GM23338 (cell line): ENCODE measurements at regions not wholly inside any gene's neighbourhood (a gene's known extent, or its start where the extent isn't known, plus 50 kb on each side); places are given as distances from the start of the nearest gene placed in this dataset.

ENCODE experiments used
- ATAC-seq: fragments of 200-7000 bp; cut with Tn5 transposase; 3 replicates; pipeline ENCODE4 v1.9.1; 2020
- DNase-seq: peaks from one replicate; pipeline ENCODE4 v3.0.0-alpha.2; 2015; ENCODE audit warnings: low spot score
- H2AFZ ChIP-seq: fragments of 200-600 bp; sonication (generic); 2 replicates; pipeline ENCODE4 v1.8.0; 2016; ENCODE audit warnings: antibody characterized with exemption, mild to moderate bottlenecking, moderate library complexity
- H3F3A ChIP-seq: fragments of 200-600 bp; sonication (generic); replicated peaks from 2 replicates; pipeline ENCODE4 v1.8.0; 2017; ENCODE audit warnings: antibody characterized with exemption, mixed run types, low read depth
- H3K27ac ChIP-seq: fragments of 200-600 bp; sonication (generic); 2 replicates; pipeline ENCODE4 v1.6.1; 2016; ENCODE audit warnings: low read depth
- H3K27me3 ChIP-seq: fragments of 200-600 bp; sonication (generic); 2 replicates; pipeline ENCODE4 v1.8.0; 2016; ENCODE audit warnings: mild to moderate bottlenecking, mixed run types, moderate library complexity; ENCODE audit not compliant: insufficient read depth
- H3K36me3 ChIP-seq: fragments of 200-600 bp; sonication (generic); 2 replicates; pipeline ENCODE4 v1.8.0; 2016; ENCODE audit warnings: mild to moderate bottlenecking; ENCODE audit not compliant: insufficient read depth
- H3K4me1 ChIP-seq: fragments of 200-600 bp; sonication (generic); 2 replicates; pipeline ENCODE4 v1.8.0; 2016; ENCODE audit warnings: mild to moderate bottlenecking, moderate library complexity; ENCODE audit not compliant: insufficient read depth
- H3K4me2 ChIP-seq: fragments of 200-600 bp; sonication (generic); 2 replicates; pipeline ENCODE4 v1.7.1; 2017; ENCODE audit warnings: mixed run types
- H3K4me3 ChIP-seq: fragments of 200-600 bp; sonication (generic); 2 replicates; pipeline ENCODE4 v1.6.1; 2016; ENCODE audit warnings: mixed run types
- H3K79me2 ChIP-seq: fragments of 200-600 bp; sonication (generic); replicated peaks from 2 replicates; pipeline ENCODE4 v1.8.0; 2017; ENCODE audit warnings: mild to moderate bottlenecking; ENCODE audit not compliant: insufficient read depth
- H3K9me2 ChIP-seq: fragments of 200-600 bp; sonication (generic); 2 replicates; pipeline ENCODE4 v1.8.0; 2017; ENCODE audit not compliant: insufficient read depth
- H4K20me1 ChIP-seq: fragments of 200-600 bp; sonication (generic); replicated peaks from 2 replicates; pipeline ENCODE4 v1.8.0; 2017; ENCODE audit warnings: mild to moderate bottlenecking; ENCODE audit not compliant: insufficient read depth
- H3K27ac Mint-ChIP-seq: 2 replicates; pipeline ENCODE4 v1.8.0; 2020; ENCODE audit warnings: inconsistent platforms, mild to moderate bottlenecking, moderate library complexity, mixed read lengths
- H3K27me3 Mint-ChIP-seq: 3 replicates; pipeline ENCODE4 v1.8.0; 2022; ENCODE audit warnings: low read depth, mild to moderate bottlenecking, moderate library complexity, mixed read lengths, inconsistent platforms; ENCODE audit not compliant: insufficient read depth, poor library complexity
- H3K36me3 Mint-ChIP-seq: 3 replicates; pipeline ENCODE4 v1.8.0; 2021; ENCODE audit warnings: low read depth, mild to moderate bottlenecking, inconsistent platforms, moderate library complexity, mixed read lengths
- H3K4me1 Mint-ChIP-seq: 3 replicates; pipeline ENCODE4 v1.8.0; 2020; ENCODE audit warnings: mild to moderate bottlenecking, inconsistent platforms, mixed read lengths
- H3K4me3 Mint-ChIP-seq: 3 replicates; pipeline ENCODE4 v1.8.0; 2021; ENCODE audit warnings: moderate library complexity, mild to moderate bottlenecking, inconsistent platforms, mixed read lengths
- H3K9me3 Mint-ChIP-seq: 3 replicates; pipeline ENCODE4 v1.8.0; 2020; ENCODE audit warnings: moderate library complexity, mild to moderate bottlenecking, inconsistent platforms, mixed read lengths
- CREB1 ChIP-seq: fragments of 250-450 bp; sonication (Bioruptor Pico); IDR thresholded peaks from 2 replicates; pipeline ENCODE4 v1.5.0; 2020; ENCODE audit warnings: low read depth, mild to moderate bottlenecking, moderate library complexity
- ETS1 ChIP-seq: IDR thresholded peaks from 2 replicates; pipeline ENCODE4 v1.6.1; 2016; ENCODE audit warnings: antibody characterized with exemption
- EZH2 ChIP-seq: fragments of 200-600 bp; sonication (generic); IDR thresholded peaks from one replicate; pipeline ENCODE4 v1.8.0; 2017; ENCODE audit warnings: antibody characterized with exemption, mild to moderate bottlenecking, low read depth; ENCODE audit not compliant: unreplicated experiment
- EZH2phosphoT487 ChIP-seq: fragments of 200-600 bp; sonication (generic); IDR thresholded peaks from one replicate; pipeline ENCODE4 v1.8.1; 2018; ENCODE audit warnings: antibody characterized with exemption; ENCODE audit not compliant: unreplicated experiment
- NANOG ChIP-seq: IDR thresholded peaks from 2 replicates; pipeline ENCODE4 v1.6.1; 2016; ENCODE audit warnings: antibody characterized with exemption, borderline replicate concordance
- POLR2AphosphoS5 ChIP-seq: IDR thresholded peaks from 2 replicates; pipeline ENCODE4 v1.6.1; 2016; ENCODE audit warnings: antibody characterized with exemption, low read depth
- REST ChIP-seq: IDR thresholded peaks from one replicate; pipeline ENCODE4 v1.6.1; 2018; ENCODE audit warnings: antibody characterized with exemption; ENCODE audit not compliant: unreplicated experiment
- STAT1 ChIP-seq: IDR thresholded peaks from one replicate; pipeline ENCODE4 v1.6.1; 2016; ENCODE audit warnings: antibody characterized with exemption; ENCODE audit not compliant: unreplicated experiment
- ZNF114 ChIP-seq: fragments of 250-450 bp; sonication (Bioruptor Pico); IDR thresholded peaks from 2 replicates; pipeline ENCODE4 v1.5.0; 2020; ENCODE audit warnings: mild to moderate bottlenecking, moderate library complexity
- ZNF331 ChIP-seq: fragments of 250-450 bp; sonication (Bioruptor Pico); IDR thresholded peaks from 2 replicates; pipeline ENCODE4 v1.5.0; 2020; ENCODE audit warnings: low read depth, mild to moderate bottlenecking, moderate library complexity
- ZNF462 ChIP-seq: fragments of 250-450 bp; sonication (Bioruptor Pico); IDR thresholded peaks from 2 replicates; pipeline ENCODE4 v1.5.0; 2020; ENCODE audit warnings: mild to moderate bottlenecking, moderate library complexity

GRCh38 chr9:26605367-26605766 is 287.2 kb downstream of the CAAP1 start:
- no peak overlapping the region for H3K27ac ChIP-seq
- H3K4me3 ChIP-seq: no peak overlapping the region
- H3K4me3 Mint-ChIP-seq: no peak overlapping the region
- H4K20me1 ChIP-seq: no peaks in the 10 kb centered on the region
- peaks cover 4% of the 10 kb centered on the region for H3K36me3 Mint-ChIP-seq
- no peak for DNase-seq
- H3K9me3 Mint-ChIP-seq: peaks cover 5% of the 10 kb centered on the region; the same call in 1 of the 3 replicates
- peaks cover 22% of the 10 kb centered on the region for H3K4me1 Mint-ChIP-seq
- H3F3A ChIP-seq: no peaks in the 10 kb centered on the region
- 0 out of 2 replicates have a peak, but pooled peaks cover 6% of the 10 kb centered on the region for H3K9me2 ChIP-seq
- H3K4me1 ChIP-seq: peaks cover 25% of the 10 kb centered on the region
- H3K27me3 Mint-ChIP-seq: no peaks in the 10 kb centered on the region
- no peak overlapping the region for H3K27ac Mint-ChIP-seq
- H3K4me2 ChIP-seq: no peak overlapping the region
- no peaks in the 10 kb centered on the region for H3K36me3 ChIP-seq
- TF ChIP-seq ZNF114 (CRISPR knock-in tag): no peak
- no peak for TF ChIP-seq EZH2
- TF ChIP-seq NANOG: no peak
- H3K27me3 ChIP-seq: no peaks in the 10 kb centered on the region
- no peak for ATAC-seq
- peak overlapping the region; percentile 95; the same call in 1 of the 2 replicates for H2AFZ ChIP-seq
- no peaks in the 10 kb centered on the region for H3K79me2 ChIP-seq

- Histone ChIP-seq H3K36me3 (no peaks in the 10 kb centered on the region), H3K4me1 (peaks cover 25% of the 10 kb centered on the region), H3K27ac (peak overlapping the region; percentile 95), H3K79me2 (no peaks in the 10 kb centered on the region), H3K9me2 (0 out of 2 replicates have a peak, but pooled peaks cover 6% of the 10 kb centered on the region), H4K20me1 (no peaks in the 10 kb centered on the region), H3F3A (no peaks in the 10 kb centered on the region), H3K27me3 (no peaks in the 10 kb centered on the region), H3K4me2 (peak overlapping the region; percentile 67), H3K4me3 (peak overlapping the region; percentile 41), H2AFZ (peak overlapping the region; percentile 95; the same call in 1 of the 2 replicates)
- DNase-seq: peak; percentile 62
- H3K36me3 Mint-ChIP-seq: peaks cover 4% of the 10 kb centered on the region
- H3K4me1 Mint-ChIP-seq: peaks cover 22% of the 10 kb centered on the region
- peaks cover 5% of the 10 kb centered on the region; the same call in 1 of the 3 replicates for H3K9me3 Mint-ChIP-seq
- no peak overlapping the region for H3K4me3 Mint-ChIP-seq
- H3K27ac Mint-ChIP-seq: no peak overlapping the region
- peak; percentile 54 for ATAC-seq
- no peaks in the 10 kb centered on the region for H3K27me3 Mint-ChIP-seq
- peak; percentile 58; the same call in 1 of the 2 replicates for TF ChIP-seq NANOG
- TF ChIP-seq ZNF114 (CRISPR knock-in tag): 0 out of 2 replicates have a peak, but pooled peaks have one; percentile 27
- no peak for TF ChIP-seq ETS1
- peak; percentile 66 for TF ChIP-seq ZNF462 (CRISPR knock-in tag)
- TF ChIP-seq REST: no peak
- TF ChIP-seq CREB1 (CRISPR knock-in tag): no peak
- no peak for TF ChIP-seq EZH2phosphoT487
- no peak for TF ChIP-seq STAT1
- no peak for TF ChIP-seq POLR2AphosphoS5
- TF ChIP-seq ZNF331: no peak
These were observed 288.4 kb downstream of the CAAP1 start for GRCh38 chr9:26604076-26604662.
